HepG2 (cell line): ENCODE measurements at regions not wholly inside any gene's neighbourhood (a gene's known extent, or its start where the extent isn't known, plus 50 kb on each side); places are given as distances from the start of the nearest gene placed in this dataset.
A peak's percentile ranks its signal among the peaks of the same experiment; 100 is the strongest.

Experiments used
- ATAC-seq: fragments of 200-7000 bp; cut with Tn5 transposase; 3 replicates; pipeline ENCODE4 v1.9.1; 2020; ENCODE audit warnings: mild to moderate bottlenecking, moderate library complexity
- BruUV-seq: library from RNA; stranded (reverse); fragments of 400-500 nt; replicated peaks from 2 replicates; lab custom pipeline; 2021; lab: Mats Ljungman, UMichigan
- CTCF ChIA-PET: fragments of 300-600 bp; formaldehyde crosslinking; extraction: SDS; loops from one replicate; lab custom pipeline; 2021; ENCODE audit warnings: low total read pairs, inconsistent platforms, low intra/inter-chr PET ratio; lab: Yijun Ruan, JAX
- POLR2A ChIA-PET: fragments of 350-600 bp; sonication (Branson Sonifier 250); formaldehyde crosslinking; loops from one replicate; lab custom pipeline; 2020; ENCODE audit warnings: antibody characterized with exemption, inconsistent platforms; lab: Yijun Ruan, JAX
- DNase-seq: peaks from one replicate; pipeline ENCODE4 v3.0.0-alpha.2; 2015; ENCODE audit warnings: low spot score
- FAIRE-seq: peaks from 3 replicates; lab custom pipeline; 2011; peaks lifted over from hg19 to GRCh38; lab: Jason Lieb, UNC
- H2AFZ ChIP-seq: one replicate; pipeline ENCODE4 v1.6.1; 2011; ENCODE audit warnings: low read length, inconsistent platforms
- H3K27ac ChIP-seq: fragments of 300-600 bp; 3 replicates; pipeline ENCODE4 v1.8.0; 2011; ENCODE audit warnings: mixed run types, mild to moderate bottlenecking, mixed read lengths, low read length, inconsistent platforms; ENCODE audit not compliant: insufficient read depth; ENCODE audit errors: extremely low read length
- H3K27me3 ChIP-seq, 2 experiments: fragments of 200-600 bp in 1 of 2; 2 replicates in 1 of 2; 3 replicates in 1 of 2; pipeline versions ENCODE4 v1.6.0 to v1.8.0; 2011; ENCODE audit warnings: low read length in 2 of 2, mild to moderate bottlenecking in 2 of 2, moderate library complexity in 2 of 2, inconsistent platforms in 1 of 2; ENCODE audit not compliant: insufficient read depth in 2 of 2, control insufficient read depth in 1 of 2
- H3K36me3 ChIP-seq, 2 experiments: fragments of 200-600 bp in 1 of 2; replicated peaks in 1 of 2; 2 replicates in 1 of 2; 3 replicates in 1 of 2; pipeline versions ENCODE4 v1.5.1 to v1.8.0; 2011; ENCODE audit warnings: low read length in 2 of 2, inconsistent platforms in 1 of 2; ENCODE audit not compliant: insufficient read depth in 2 of 2, control insufficient read depth in 1 of 2
- H3K4me1 ChIP-seq: 2 replicates; pipeline ENCODE4 v1.5.1; 2012; ENCODE audit warnings: low read length, inconsistent platforms; ENCODE audit not compliant: insufficient read depth
- H3K4me2 ChIP-seq: 2 replicates; pipeline ENCODE4 v1.6.0; 2011; ENCODE audit warnings: low read depth, low read length, inconsistent platforms
- H3K4me3 ChIP-seq, 3 experiments: fragments of 200-600 bp in 1 of 3; sonication (generic), shearing (Covaris generic) in 1 of 3; replicated peaks in 1 of 3; 2 replicates each; pipeline ENCODE4 v1.5.1; 2011 to 2016; ENCODE audit warnings: low read length in 3 of 3, inconsistent platforms in 2 of 3, low read depth in 2 of 3, mild to moderate bottlenecking in 2 of 3, control low read depth in 1 of 3, mixed read lengths in 1 of 3; ENCODE audit not compliant: insufficient read depth in 1 of 3
- H3K79me2 ChIP-seq: one replicate; pipeline ENCODE4 v1.6.1; 2011; ENCODE audit warnings: low read length, inconsistent platforms; ENCODE audit not compliant: insufficient read depth
- H3K9ac ChIP-seq: 2 replicates; pipeline ENCODE4 v1.6.0; 2011; ENCODE audit warnings: mild to moderate bottlenecking, low read depth, low read length, inconsistent platforms; ENCODE audit not compliant: insufficient read depth
- H3K9me3 ChIP-seq: 2 replicates; pipeline ENCODE4 v1.5.1; 2012; ENCODE audit warnings: mild to moderate bottlenecking, low read length
- H4K20me1 ChIP-seq: 2 replicates; pipeline ENCODE4 v1.6.0; 2011; ENCODE audit warnings: inconsistent platforms, mild to moderate bottlenecking, low read length, moderate library complexity; ENCODE audit not compliant: insufficient read depth
- ASH2L ChIP-seq: fragments of 300-600, 200-600 bp; sonication (generic); IDR thresholded peaks from 2 replicates; pipeline ENCODE4 v1.7.0; 2017; ENCODE audit warnings: low read depth, mild to moderate bottlenecking, moderate library complexity, mixed read lengths, low read length; ENCODE audit not compliant: insufficient read length
- CENPBD1 ChIP-seq: sonication (generic); formaldehyde crosslinking; IDR thresholded peaks from 2 replicates; pipeline ENCODE4 v1.8.0; 2022; ENCODE audit warnings: missing genetic modification reagents, low read depth, mild to moderate bottlenecking, borderline replicate concordance
- GATAD2A ChIP-seq: IDR thresholded peaks from 2 replicates; pipeline ENCODE4 v1.6.1; 2016
- SMC3 ChIP-seq: IDR thresholded peaks from 2 replicates; pipeline ENCODE4 v1.6.1; 2011; ENCODE audit warnings: low read length, improper control_type of control experiment
- ZFAT ChIP-seq: sonication (generic); formaldehyde crosslinking; conservative IDR thresholded peaks from 2 replicates; pipeline ENCODE4 v1.8.1; 2023; ENCODE audit warnings: missing genetic modification reagents, inconsistent platforms
- ZNF335 ChIP-seq: sonication (generic); formaldehyde crosslinking; IDR thresholded peaks from 2 replicates; pipeline ENCODE4 v1.4.0; 2020; ENCODE audit warnings: missing genetic modification reagents
- WGBS: methylation state at CpG from one replicate; pipeline ENCODE4 v1.1.6; 2017; ENCODE audit warnings: low lambda C conversion rate; 5-methylcytosine and 5-hydroxymethylcytosine counted together
- in situ Hi-C: cut with HindIII; loops from 2 replicates; pipeline ENCODE4 v1.10.0; 2017; ENCODE audit warnings: low pct_unique_long_range_greater_than_20kb; ENCODE audit not compliant: extremely low pct_ligation_motif_present
- intact Hi-C: fragments of 100-400 bp; cut with micrococcal nuclease; formaldehyde crosslinking; loops from one replicate; pipeline ENCODE4 v1.10.0; 2022; ENCODE audit not compliant: unreplicated experiment
- TF ChIP-seq, protein P1 (sequence below): fragments of 450-650 bp; IDR thresholded peaks from 2 replicates; pipeline ENCODE4 v1.6.1; 2017
- TF ChIP-seq, protein P2 (sequence below): sonication (generic); formaldehyde crosslinking; IDR thresholded peaks from 2 replicates; pipeline ENCODE4 v1.5.0; 2020; ENCODE audit warnings: mild to moderate bottlenecking, missing genetic modification reagents, moderate library complexity
- TF ChIP-seq, protein P3 (sequence below): sonication (generic); formaldehyde crosslinking; IDR thresholded peaks from 2 replicates; pipeline ENCODE4 v1.5.0; 2020; ENCODE audit warnings: mild to moderate bottlenecking, missing genetic modification reagents, borderline replicate concordance
- TF ChIP-seq, protein P4 (sequence below): IDR thresholded peaks from 2 replicates; pipeline ENCODE4 v1.6.1; 2016; ENCODE audit warnings: low read depth, control low read depth

- no peak for TF ChIP-seq CENPBD1 (CRISPR knock-in tag)
- TF ChIP-seq, protein P1, sequence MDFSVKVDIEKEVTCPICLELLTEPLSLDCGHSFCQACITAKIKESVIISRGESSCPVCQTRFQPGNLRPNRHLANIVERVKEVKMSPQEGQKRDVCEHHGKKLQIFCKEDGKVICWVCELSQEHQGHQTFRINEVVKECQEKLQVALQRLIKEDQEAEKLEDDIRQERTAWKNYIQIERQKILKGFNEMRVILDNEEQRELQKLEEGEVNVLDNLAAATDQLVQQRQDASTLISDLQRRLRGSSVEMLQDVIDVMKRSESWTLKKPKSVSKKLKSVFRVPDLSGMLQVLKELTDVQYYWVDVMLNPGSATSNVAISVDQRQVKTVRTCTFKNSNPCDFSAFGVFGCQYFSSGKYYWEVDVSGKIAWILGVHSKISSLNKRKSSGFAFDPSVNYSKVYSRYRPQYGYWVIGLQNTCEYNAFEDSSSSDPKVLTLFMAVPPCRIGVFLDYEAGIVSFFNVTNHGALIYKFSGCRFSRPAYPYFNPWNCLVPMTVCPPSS: no peak
- TF ChIP-seq, protein P2, sequence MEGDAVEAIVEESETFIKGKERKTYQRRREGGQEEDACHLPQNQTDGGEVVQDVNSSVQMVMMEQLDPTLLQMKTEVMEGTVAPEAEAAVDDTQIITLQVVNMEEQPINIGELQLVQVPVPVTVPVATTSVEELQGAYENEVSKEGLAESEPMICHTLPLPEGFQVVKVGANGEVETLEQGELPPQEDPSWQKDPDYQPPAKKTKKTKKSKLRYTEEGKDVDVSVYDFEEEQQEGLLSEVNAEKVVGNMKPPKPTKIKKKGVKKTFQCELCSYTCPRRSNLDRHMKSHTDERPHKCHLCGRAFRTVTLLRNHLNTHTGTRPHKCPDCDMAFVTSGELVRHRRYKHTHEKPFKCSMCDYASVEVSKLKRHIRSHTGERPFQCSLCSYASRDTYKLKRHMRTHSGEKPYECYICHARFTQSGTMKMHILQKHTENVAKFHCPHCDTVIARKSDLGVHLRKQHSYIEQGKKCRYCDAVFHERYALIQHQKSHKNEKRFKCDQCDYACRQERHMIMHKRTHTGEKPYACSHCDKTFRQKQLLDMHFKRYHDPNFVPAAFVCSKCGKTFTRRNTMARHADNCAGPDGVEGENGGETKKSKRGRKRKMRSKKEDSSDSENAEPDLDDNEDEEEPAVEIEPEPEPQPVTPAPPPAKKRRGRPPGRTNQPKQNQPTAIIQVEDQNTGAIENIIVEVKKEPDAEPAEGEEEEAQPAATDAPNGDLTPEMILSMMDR (CRISPR knock-in tag): peak; percentile 67
Observed at GRCh38 chr5:28014779-28015178, 976.4 kb upstream of the CDH9 start (continued).

DNA sequence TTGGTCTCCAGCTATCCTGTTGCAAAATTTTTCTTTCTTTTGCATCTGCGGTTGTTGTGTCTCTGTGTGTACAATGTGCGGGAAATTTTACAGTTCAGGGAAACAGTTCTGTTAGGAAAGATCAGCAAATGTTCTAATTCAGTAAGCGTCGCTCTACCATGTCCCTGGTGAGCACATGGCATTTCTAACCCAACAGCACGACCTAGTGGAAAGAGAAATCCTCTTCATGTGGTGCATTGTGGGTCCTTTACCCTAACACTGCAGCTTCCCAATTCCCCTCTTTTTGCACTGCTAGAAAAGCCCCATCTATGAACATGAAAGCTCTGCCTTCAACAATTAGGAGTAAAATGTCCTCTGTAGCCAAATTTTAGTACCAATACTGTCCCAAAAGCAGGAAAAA lies 974.2 kb upstream of the CDH9 start:
- no peaks in the 10 kb centered on the region for H3K79me2 ChIP-seq
- H3K9ac ChIP-seq: no peak overlapping the region
- intact Hi-C loops: loop anchor here (1.0 to 10.0 kb wide), 3 partner anchors 360 to 1988 kb away; no protein-coding TSS in a partner anchor
- CTCF ChIA-PET: interaction anchor here (1.2 kb wide), 2 partner anchors 330 to 359 kb away, joined by 4 to 8 read pairs; no protein-coding TSS in a partner anchor
- H4K20me1 ChIP-seq: no peaks in the 10 kb centered on the region
- H3K36me3 ChIP-seq: no peaks in the 10 kb centered on the region
- no peaks in the 10 kb centered on the region for H3K9me3 ChIP-seq
- WGBS: 3% methylated on average over 5 of the region's 5 CpGs
- H3K27ac ChIP-seq: no peak overlapping the region
- in situ Hi-C loops: loop anchor here (5.0 to 25.0 kb wide), 2 partner anchors 330 to 1000 kb away; no protein-coding TSS in a partner anchor
- no peaks in the 10 kb centered on the region for H3K4me1 ChIP-seq
- ATAC-seq: peak; percentile 99
- DNase-seq: peak; percentile 39
- no peaks in the 10 kb centered on the region for H3K27me3 ChIP-seq
- peak; percentile 60 for FAIRE-seq
- H2AFZ ChIP-seq: no peak overlapping the region
- no TSS peak for BruUV-seq
- H3K4me3 ChIP-seq: no peak overlapping the region
- H3K4me2 ChIP-seq: no peak overlapping the region
- POLR2A ChIA-PET: no interaction called here
- TF ChIP-seq ZFAT (CRISPR knock-in tag): no peak
- TF ChIP-seq, protein P3, sequence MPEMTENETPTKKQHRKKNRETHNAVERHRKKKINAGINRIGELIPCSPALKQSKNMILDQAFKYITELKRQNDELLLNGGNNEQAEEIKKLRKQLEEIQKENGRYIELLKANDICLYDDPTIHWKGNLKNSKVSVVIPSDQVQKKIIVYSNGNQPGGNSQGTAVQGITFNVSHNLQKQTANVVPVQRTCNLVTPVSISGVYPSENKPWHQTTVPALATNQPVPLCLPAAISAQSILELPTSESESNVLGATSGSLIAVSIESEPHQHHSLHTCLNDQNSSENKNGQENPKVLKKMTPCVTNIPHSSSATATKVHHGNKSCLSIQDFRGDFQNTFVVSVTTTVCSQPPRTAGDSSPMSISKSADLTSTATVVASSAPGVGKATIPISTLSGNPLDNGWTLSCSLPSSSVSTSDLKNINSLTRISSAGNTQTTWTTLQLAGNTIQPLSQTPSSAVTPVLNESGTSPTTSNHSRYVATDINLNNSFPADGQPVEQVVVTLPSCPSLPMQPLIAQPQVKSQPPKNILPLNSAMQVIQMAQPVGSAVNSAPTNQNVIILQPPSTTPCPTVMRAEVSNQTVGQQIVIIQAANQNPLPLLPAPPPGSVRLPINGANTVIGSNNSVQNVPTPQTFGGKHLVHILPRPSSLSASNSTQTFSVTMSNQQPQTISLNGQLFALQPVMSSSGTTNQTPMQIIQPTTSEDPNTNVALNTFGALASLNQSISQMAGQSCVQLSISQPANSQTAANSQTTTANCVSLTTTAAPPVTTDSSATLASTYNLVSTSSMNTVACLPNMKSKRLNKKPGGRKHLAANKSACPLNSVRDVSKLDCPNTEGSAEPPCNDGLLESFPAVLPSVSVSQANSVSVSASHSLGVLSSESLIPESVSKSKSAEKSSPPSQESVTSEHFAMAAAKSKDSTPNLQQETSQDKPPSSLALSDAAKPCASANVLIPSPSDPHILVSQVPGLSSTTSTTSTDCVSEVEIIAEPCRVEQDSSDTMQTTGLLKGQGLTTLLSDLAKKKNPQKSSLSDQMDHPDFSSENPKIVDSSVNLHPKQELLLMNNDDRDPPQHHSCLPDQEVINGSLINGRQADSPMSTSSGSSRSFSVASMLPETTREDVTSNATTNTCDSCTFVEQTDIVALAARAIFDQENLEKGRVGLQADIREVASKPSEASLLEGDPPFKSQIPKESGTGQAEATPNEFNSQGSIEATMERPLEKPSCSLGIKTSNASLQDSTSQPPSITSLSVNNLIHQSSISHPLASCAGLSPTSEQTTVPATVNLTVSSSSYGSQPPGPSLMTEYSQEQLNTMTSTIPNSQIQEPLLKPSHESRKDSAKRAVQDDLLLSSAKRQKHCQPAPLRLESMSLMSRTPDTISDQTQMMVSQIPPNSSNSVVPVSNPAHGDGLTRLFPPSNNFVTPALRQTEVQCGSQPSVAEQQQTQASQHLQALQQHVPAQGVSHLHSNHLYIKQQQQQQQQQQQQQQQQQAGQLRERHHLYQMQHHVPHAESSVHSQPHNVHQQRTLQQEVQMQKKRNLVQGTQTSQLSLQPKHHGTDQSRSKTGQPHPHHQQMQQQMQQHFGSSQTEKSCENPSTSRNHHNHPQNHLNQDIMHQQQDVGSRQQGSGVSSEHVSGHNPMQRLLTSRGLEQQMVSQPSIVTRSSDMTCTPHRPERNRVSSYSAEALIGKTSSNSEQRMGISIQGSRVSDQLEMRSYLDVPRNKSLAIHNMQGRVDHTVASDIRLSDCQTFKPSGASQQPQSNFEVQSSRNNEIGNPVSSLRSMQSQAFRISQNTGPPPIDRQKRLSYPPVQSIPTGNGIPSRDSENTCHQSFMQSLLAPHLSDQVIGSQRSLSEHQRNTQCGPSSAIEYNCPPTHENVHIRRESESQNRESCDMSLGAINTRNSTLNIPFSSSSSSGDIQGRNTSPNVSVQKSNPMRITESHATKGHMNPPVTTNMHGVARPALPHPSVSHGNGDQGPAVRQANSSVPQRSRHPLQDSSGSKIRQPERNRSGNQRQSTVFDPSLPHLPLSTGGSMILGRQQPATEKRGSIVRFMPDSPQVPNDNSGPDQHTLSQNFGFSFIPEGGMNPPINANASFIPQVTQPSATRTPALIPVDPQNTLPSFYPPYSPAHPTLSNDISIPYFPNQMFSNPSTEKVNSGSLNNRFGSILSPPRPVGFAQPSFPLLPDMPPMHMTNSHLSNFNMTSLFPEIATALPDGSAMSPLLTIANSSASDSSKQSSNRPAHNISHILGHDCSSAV (CRISPR knock-in tag): no peak
- no peak for TF ChIP-seq GATAD2A
- TF ChIP-seq ASH2L: no peak
- no peak for TF ChIP-seq ZNF335 (CRISPR knock-in tag)
- peak; percentile 70 for TF ChIP-seq SMC3
- TF ChIP-seq, protein P4, sequence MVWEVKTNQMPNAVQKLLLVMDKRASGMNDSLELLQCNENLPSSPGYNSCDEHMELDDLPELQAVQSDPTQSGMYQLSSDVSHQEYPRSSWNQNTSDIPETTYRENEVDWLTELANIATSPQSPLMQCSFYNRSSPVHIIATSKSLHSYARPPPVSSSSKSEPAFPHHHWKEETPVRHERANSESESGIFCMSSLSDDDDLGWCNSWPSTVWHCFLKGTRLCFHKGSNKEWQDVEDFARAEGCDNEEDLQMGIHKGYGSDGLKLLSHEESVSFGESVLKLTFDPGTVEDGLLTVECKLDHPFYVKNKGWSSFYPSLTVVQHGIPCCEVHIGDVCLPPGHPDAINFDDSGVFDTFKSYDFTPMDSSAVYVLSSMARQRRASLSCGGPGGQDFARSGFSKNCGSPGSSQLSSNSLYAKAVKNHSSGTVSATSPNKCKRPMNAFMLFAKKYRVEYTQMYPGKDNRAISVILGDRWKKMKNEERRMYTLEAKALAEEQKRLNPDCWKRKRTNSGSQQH (CRISPR knock-in tag): no peak
